Kidney epithelial cell (primary cell): ENCODE measurements at regions not wholly inside any gene's neighbourhood (a gene's known extent, or its start where the extent isn't known, plus 50 kb on each side); places are given as distances from the start of the nearest gene placed in this dataset.
A peak's percentile ranks its signal among the peaks of the same experiment; 100 is the strongest.

Experiments used
- DNase-seq: peaks from one replicate; pipeline ENCODE4 v3.0.0-alpha.2; 2010; ENCODE audit warnings: low read depth
- H3K27me3 ChIP-seq: 2 replicates; pipeline ENCODE4 v1.6.0; 2011; ENCODE audit warnings: low read length; ENCODE audit not compliant: control insufficient read depth, insufficient read depth
- H3K36me3 ChIP-seq: 2 replicates; pipeline ENCODE4 v1.5.1; 2011; ENCODE audit warnings: low read length; ENCODE audit not compliant: control insufficient read depth, insufficient read depth
- H3K4me3 ChIP-seq: 2 replicates; pipeline ENCODE4 v1.5.1; 2011; ENCODE audit warnings: low read depth, mild to moderate bottlenecking, control low read depth, low read length
- TF ChIP-seq, protein P1 (sequence below): IDR thresholded peaks from 2 replicates; pipeline ENCODE4 v1.5.1; 2011; ENCODE audit warnings: mild to moderate bottlenecking, moderate library complexity, low read length, control low read depth, inconsistent platforms; ENCODE audit not compliant: insufficient read depth, poor library complexity, severe bottlenecking

DNA sequence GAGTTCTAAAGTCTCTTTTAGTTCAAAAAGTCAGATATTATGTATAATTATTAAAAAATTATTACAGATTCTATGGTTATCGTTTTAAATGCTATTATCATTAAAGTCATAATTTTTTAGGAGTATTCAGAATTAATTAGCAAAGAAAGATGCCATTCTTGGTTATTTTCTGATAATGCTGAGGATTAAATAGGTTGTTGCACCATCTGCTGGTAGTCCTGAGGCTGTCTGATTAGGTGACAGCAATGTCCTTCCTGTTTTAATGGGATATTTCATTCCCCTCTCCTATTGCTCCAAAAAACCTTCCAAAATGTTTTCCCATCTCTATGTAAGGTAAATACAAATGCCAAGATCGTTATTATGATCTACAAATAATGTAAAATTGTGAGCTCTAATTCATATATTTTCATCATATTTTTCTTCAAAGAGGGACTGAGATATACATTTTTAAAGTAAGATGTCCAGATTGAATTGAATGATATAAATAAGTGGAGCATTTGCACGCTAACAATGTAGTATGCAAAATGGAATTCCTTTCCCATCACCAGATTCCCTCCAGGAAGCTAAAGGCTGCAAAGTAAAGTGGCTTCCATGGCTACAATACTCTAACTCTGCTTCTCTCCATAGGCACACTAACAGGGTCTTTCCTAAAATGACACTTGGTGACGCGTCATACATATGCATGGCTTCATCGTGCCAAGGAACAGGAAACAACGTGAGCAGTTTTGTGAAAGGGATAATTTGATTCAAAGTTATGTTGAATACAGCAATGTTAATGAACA is 58.8 kb upstream of the AKR1E2 start:
- no peak overlapping the region for H3K4me3 ChIP-seq
- H3K27me3 ChIP-seq = no peaks in the 10 kb centered on the region
- TF ChIP-seq, protein P1, sequence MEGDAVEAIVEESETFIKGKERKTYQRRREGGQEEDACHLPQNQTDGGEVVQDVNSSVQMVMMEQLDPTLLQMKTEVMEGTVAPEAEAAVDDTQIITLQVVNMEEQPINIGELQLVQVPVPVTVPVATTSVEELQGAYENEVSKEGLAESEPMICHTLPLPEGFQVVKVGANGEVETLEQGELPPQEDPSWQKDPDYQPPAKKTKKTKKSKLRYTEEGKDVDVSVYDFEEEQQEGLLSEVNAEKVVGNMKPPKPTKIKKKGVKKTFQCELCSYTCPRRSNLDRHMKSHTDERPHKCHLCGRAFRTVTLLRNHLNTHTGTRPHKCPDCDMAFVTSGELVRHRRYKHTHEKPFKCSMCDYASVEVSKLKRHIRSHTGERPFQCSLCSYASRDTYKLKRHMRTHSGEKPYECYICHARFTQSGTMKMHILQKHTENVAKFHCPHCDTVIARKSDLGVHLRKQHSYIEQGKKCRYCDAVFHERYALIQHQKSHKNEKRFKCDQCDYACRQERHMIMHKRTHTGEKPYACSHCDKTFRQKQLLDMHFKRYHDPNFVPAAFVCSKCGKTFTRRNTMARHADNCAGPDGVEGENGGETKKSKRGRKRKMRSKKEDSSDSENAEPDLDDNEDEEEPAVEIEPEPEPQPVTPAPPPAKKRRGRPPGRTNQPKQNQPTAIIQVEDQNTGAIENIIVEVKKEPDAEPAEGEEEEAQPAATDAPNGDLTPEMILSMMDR = peak; percentile 64
- no peaks in the 10 kb centered on the region for H3K36me3 ChIP-seq
- DNase-seq = no peak

DNA sequence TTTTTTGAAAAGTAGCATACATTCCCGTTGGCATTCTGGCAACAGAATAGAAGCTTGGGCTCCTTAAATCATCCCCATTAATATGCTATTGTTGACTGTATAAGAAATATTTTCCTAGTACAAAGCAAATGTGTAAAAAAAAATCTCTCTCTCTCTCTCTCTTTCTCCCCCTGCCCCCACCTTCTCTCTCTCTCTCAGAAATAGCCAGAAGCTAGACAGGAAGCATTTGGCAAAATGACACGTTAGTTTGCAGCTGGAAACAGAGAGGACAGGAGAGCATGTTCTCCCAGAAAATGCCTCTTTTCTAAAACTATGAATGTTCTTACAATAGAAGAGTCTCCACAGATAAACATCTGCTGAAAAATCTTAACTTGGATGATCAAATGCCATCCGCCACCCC is 59.6 kb upstream of the AKR1E2 start:
- TF ChIP-seq, protein P1 = no peak
- Histone ChIP-seq H3K27me3 (no peaks in the 10 kb centered on the region), H3K4me3 (no peak overlapping the region), H3K36me3 (no peaks in the 10 kb centered on the region)
- DNase-seq = no peak

DNA sequence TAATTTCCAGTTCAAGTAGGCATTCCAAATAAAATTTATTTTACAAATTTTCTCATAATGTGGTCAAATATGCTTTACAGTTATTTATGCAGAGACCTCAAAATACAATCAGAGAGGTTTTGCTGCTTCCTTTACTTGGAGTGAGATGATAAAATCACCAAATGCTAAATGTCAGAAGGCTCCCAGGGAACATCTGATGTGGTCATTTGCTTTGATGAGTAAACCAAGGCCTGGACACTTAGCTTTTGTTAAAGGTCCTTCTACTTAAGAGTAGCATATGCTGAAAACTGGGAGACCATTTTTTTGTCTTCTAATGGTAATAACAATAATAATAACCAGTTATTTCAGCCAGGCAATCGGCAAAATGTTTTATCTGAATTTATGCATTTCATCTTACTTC is 60.6 kb upstream of the AKR1E2 start:
- TF ChIP-seq, protein P1 = no peak
- H3K4me3 ChIP-seq = no peak overlapping the region
- no peak for DNase-seq
- H3K27me3 ChIP-seq = no peaks in the 10 kb centered on the region
- H3K36me3 ChIP-seq = no peaks in the 10 kb centered on the region

DNA sequence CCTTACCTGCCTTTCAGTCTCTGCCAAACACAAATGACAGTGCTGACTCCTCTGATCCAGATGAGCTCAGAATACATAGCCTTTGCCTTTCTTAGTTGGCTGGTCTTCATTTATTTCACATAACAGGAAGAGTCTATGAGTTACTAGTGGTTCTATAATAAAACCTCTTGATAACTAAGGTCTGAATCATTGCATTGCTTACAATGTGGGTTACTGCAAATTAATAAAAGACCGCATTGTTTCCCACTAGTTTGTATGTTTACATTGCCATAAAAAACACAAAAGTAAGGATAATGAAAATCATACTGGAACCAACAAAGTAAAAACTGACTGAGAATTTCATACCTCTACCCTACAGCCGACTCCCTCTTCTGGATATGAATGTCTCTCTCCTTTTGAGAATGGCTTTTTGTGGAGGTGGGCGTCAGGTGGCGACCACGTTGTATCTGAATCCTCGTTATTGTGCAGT is 62.0 kb upstream of the AKR1E2 start:
- TF ChIP-seq, protein P1 = peak; percentile 8
- peak; percentile 50 for DNase-seq
- no peak overlapping the region for H3K4me3 ChIP-seq

DNA sequence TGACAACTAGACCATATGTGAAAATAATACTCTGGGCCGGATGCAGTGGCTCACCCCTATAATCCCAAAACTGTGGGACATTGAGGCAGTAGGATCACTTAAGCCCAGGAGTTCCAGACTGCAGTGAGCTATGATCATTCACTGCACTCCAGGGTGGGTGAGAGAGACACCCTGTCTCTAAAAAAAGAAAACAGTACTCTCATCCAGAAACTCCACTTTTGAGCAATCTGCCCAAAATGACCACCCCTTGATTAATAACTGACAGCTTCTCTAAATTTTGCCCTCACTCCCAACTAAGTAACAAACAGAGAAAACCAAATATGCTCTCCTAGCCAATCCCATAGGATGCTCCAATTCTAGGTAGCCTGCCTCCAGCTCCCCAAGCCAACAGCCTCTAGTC is 62.5 kb upstream of the AKR1E2 start:
- Histone ChIP-seq H3K4me3 (no peak overlapping the region), H3K36me3 (no peaks in the 10 kb centered on the region), H3K27me3 (no peaks in the 10 kb centered on the region)
- TF ChIP-seq, protein P1 = no peak
- no peak for DNase-seq

More for the DNA sequence above, 62.0 kb upstream of the AKR1E2 start:
- H3K27me3 ChIP-seq = no peaks in the 10 kb centered on the region
- H3K36me3 ChIP-seq = no peaks in the 10 kb centered on the region

DNA sequence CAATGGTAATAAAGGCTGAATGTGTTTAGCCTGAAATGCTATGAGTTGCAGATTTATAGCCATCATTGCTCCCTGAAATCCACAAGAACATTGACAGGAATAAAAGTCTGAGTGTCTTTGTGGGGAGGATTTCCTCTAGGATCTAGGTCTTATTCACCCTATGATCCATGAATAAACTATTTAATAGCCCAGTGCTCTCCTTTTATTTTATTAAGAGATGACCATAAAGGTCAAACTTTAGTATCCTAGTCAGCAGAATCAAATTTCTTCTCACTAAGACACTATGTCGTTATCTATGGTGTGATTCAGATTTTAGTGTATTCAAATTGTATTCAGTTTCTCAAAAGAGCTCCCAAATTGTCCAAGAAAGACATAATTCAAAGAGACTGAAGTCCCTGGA is 67.8 kb upstream of the AKR1E2 start:
- Histone ChIP-seq H3K27me3 (no peaks in the 10 kb centered on the region), H3K36me3 (no peaks in the 10 kb centered on the region), H3K4me3 (no peak overlapping the region)
- DNase-seq = no peak
- TF ChIP-seq, protein P1 = no peak
